Natural killer cell (primary cell): ENCODE measurements at regions not wholly inside any gene's neighbourhood (a gene's known extent, or its start where the extent isn't known, plus 50 kb on each side); places are given as distances from the start of the nearest gene placed in this dataset.

Experiments used
- ATAC-seq, 3 donors: fragments of 150-1000 bp in 2 of 3; fragments of 200-7000 bp in 1 of 3; cut with Tn5 transposase; 1 replicate in 1 of 3; 2 replicates in 2 of 3; pipeline ENCODE4 v1.10.0; 2021; ENCODE audit warnings: mild to moderate bottlenecking in 2 of 3, moderate library complexity in 2 of 3
- DNase-seq, 2 donors: peaks; one replicate each; pipeline versions ENCODE4 v3.0.0 to v3.0.0-alpha.2; 2013 to 2021; ENCODE audit warnings: mixed read lengths in 1 of 2
- H3K27ac ChIP-seq: one replicate; pipeline ENCODE4 v1.5.1; 2013; ENCODE audit warnings: mild to moderate bottlenecking, low read length
- H3K27me3 ChIP-seq: one replicate; pipeline ENCODE4 v1.6.1; 2013; ENCODE audit warnings: low read length; ENCODE audit not compliant: control insufficient read depth, insufficient read depth
- H3K36me3 ChIP-seq: one replicate; pipeline ENCODE4 v1.6.1; 2013; ENCODE audit warnings: low read length; ENCODE audit not compliant: control insufficient read depth, insufficient read depth
- H3K4me1 ChIP-seq: one replicate; pipeline ENCODE4 v1.6.1; 2013; ENCODE audit warnings: low read length; ENCODE audit not compliant: control insufficient read depth, insufficient read depth
- H3K4me3 ChIP-seq: one replicate; pipeline ENCODE4 v1.5.1; 2013; ENCODE audit warnings: low read length
- H3K9me3 ChIP-seq: one replicate; pipeline ENCODE4 v1.6.1; 2013; ENCODE audit warnings: low read length; ENCODE audit not compliant: control insufficient read depth, insufficient read depth
- H3K27ac Mint-ChIP-seq, 2 donors: one replicate each; pipeline ENCODE4 v1.8.0; 2022; ENCODE audit warnings: mild to moderate bottlenecking in 2 of 2, mixed read lengths in 2 of 2, moderate library complexity in 1 of 2
- H3K27me3 Mint-ChIP-seq, 2 donors: one replicate each; pipeline ENCODE4 v1.8.0; 2022; ENCODE audit warnings: low read depth in 2 of 2, mixed read lengths in 2 of 2
- H3K36me3 Mint-ChIP-seq: one replicate; pipeline ENCODE4 v1.8.0; 2022; ENCODE audit warnings: mixed read lengths
- H3K4me1 Mint-ChIP-seq, 2 donors: one replicate each; pipeline ENCODE4 v1.8.0; 2022; ENCODE audit warnings: mixed read lengths in 2 of 2
- H3K4me3 Mint-ChIP-seq: one replicate; pipeline ENCODE4 v1.8.0; 2022; ENCODE audit warnings: mild to moderate bottlenecking, moderate library complexity, mixed read lengths
- H3K9me3 Mint-ChIP-seq, 2 donors: one replicate each; pipeline ENCODE4 v1.8.0; 2022; ENCODE audit warnings: mixed read lengths in 2 of 2
- WGBS: methylation state at CpG from one replicate; pipeline ENCODE4 v1.1.7; 2013; ENCODE audit warnings: missing lambda C conversion rate; ENCODE audit not compliant: insufficient coverage; 5-methylcytosine and 5-hydroxymethylcytosine counted together
- intact Hi-C: fragments of 100-400 bp; cut with micrococcal nuclease; formaldehyde crosslinking; loops from one replicate; pipeline ENCODE4 v1.14.2; 2022
- TF ChIP-seq, protein P1 (sequence below): fragments of 200-600 bp; IDR thresholded peaks from one replicate; pipeline ENCODE4 v1.8.0; 2022; ENCODE audit warnings: antibody characterized with exemption

DNA sequence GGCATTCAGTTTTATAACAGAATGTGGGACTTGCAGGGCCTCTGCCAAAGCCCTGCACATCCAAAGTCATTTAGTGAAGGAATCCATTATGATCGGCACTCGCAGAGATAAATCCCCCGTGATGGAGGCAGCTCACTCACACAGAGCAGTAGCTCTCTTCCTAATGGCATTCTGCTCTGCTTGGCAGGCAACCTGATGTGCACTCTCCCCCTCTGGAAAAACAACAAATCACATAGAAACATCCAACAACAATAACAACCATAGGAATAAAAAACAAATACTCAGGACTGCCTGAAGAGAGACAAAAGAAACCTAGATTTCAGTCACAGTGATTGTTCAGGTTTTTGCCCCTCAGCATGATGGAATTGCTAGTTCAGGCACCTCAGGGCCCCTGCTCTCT lies 59.7 kb downstream of the NAA11 start:
- DNase-seq (no peak), ATAC-seq (no peak)
- no peaks in the 10 kb centered on the region for H3K36me3 Mint-ChIP-seq
- peaks cover 2% of the 10 kb centered on the region for H3K9me3 ChIP-seq
- H3K36me3 ChIP-seq = no peaks in the 10 kb centered on the region
- H3K4me1 ChIP-seq = no peaks in the 10 kb centered on the region
- TF ChIP-seq, protein P1, sequence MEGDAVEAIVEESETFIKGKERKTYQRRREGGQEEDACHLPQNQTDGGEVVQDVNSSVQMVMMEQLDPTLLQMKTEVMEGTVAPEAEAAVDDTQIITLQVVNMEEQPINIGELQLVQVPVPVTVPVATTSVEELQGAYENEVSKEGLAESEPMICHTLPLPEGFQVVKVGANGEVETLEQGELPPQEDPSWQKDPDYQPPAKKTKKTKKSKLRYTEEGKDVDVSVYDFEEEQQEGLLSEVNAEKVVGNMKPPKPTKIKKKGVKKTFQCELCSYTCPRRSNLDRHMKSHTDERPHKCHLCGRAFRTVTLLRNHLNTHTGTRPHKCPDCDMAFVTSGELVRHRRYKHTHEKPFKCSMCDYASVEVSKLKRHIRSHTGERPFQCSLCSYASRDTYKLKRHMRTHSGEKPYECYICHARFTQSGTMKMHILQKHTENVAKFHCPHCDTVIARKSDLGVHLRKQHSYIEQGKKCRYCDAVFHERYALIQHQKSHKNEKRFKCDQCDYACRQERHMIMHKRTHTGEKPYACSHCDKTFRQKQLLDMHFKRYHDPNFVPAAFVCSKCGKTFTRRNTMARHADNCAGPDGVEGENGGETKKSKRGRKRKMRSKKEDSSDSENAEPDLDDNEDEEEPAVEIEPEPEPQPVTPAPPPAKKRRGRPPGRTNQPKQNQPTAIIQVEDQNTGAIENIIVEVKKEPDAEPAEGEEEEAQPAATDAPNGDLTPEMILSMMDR = no peak
- no peaks in the 10 kb centered on the region for H3K27me3 ChIP-seq
- no peaks in the 10 kb centered on the region for H3K4me1 Mint-ChIP-seq
- H3K27ac Mint-ChIP-seq = no peak overlapping the region
- no peak overlapping the region for H3K4me3 Mint-ChIP-seq
- intact Hi-C loops = no loop called here
- WGBS = 97% methylated on average over 3 of the region's 3 CpGs
- H3K9me3 Mint-ChIP-seq = no peaks in the 10 kb centered on the region
- H3K27me3 Mint-ChIP-seq = no peaks in the 10 kb centered on the region
- no peak overlapping the region for H3K4me3 ChIP-seq
- no peak overlapping the region for H3K27ac ChIP-seq

DNA sequence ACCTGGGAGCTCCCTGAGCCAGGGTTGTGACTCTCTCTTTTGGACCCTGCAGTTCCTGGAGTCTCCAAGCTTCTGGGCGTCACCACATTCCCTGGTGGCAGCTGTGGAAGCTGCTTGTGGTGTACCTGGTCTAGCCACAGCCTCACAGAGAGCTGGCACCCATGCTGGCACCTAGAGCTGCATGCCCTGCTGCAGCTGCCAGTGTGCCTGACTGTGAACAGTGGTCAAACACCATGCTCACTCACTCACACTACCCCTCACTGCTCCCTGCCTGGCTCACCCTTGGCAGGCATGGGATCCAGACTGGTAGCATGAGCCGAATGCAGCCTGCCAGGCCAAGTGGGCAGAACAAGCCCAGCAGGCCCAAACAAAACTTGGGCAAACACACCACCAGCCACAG lies 66.6 kb downstream of the NAA11 start:
- Histone ChIP-seq H3K4me1 (no peaks in the 10 kb centered on the region), H3K27ac (no peak overlapping the region), H3K36me3 (no peaks in the 10 kb centered on the region), H3K27me3 (no peaks in the 10 kb centered on the region), H3K9me3 (peaks cover 17% of the 10 kb centered on the region), H3K4me3 (no peak overlapping the region)
- H3K27ac Mint-ChIP-seq = no peak overlapping the region
- ATAC-seq (no peak), DNase-seq (no peak)
- H3K4me1 Mint-ChIP-seq = no peaks in the 10 kb centered on the region
- H3K27me3 Mint-ChIP-seq = no peaks in the 10 kb centered on the region
- no peak overlapping the region for H3K4me3 Mint-ChIP-seq
- intact Hi-C loops = no loop called here
- 63% methylated on average over 2 of the region's 2 CpGs for WGBS
- H3K36me3 Mint-ChIP-seq = no peaks in the 10 kb centered on the region
- TF ChIP-seq, protein P1 = no peak
- peaks cover 0 to 2% of the 10 kb centered on the region in 2 donors for H3K9me3 Mint-ChIP-seq

DNA sequence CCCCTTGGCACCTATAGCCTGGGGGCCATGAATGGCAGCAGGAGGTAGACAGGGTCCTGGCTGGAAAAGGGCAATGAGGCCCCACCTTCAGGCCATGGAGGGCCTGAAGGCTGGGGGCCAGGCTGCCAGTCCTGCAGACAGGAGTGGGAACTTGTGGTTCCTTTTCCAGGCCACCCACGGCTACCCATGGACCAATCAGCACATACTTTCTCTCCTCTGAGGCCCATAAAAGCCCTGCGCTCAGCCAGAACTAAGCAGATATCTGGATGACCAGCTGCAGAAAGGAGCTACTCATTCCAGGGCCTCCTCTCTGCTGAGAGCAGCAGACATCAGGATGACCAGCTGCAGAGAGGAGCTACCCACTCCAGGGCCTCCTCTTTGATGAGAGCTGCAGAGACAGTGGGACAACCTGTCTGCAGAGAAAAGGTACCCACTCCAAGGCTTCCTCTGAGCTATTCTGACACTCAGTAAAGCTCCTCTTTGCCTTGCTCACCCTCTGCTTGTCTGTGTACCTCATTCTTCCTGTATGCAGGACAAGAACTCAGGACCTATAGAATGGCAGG lies 67.2 kb downstream of the NAA11 start:
- no peak overlapping the region for H3K27ac Mint-ChIP-seq
- H3K9me3 Mint-ChIP-seq = peaks cover 0 to 2% of the 10 kb centered on the region in 2 donors
- intact Hi-C loops = no loop called here
- DNase-seq (no peak), ATAC-seq (no peak)
- TF ChIP-seq, protein P1 = no peak
- H3K36me3 ChIP-seq = no peaks in the 10 kb centered on the region
- no peaks in the 10 kb centered on the region for H3K36me3 Mint-ChIP-seq
- no peaks in the 10 kb centered on the region for H3K4me1 Mint-ChIP-seq
- no peak overlapping the region for H3K4me3 Mint-ChIP-seq
- no peak overlapping the region for H3K4me3 ChIP-seq
- H3K4me1 ChIP-seq = no peaks in the 10 kb centered on the region
- peaks cover 17% of the 10 kb centered on the region for H3K9me3 ChIP-seq
- no peaks in the 10 kb centered on the region for H3K27me3 ChIP-seq
- H3K27me3 Mint-ChIP-seq = no peaks in the 10 kb centered on the region
- H3K27ac ChIP-seq = no peak overlapping the region
- WGBS = 92% methylated on average over 2 of the region's 2 CpGs

DNA sequence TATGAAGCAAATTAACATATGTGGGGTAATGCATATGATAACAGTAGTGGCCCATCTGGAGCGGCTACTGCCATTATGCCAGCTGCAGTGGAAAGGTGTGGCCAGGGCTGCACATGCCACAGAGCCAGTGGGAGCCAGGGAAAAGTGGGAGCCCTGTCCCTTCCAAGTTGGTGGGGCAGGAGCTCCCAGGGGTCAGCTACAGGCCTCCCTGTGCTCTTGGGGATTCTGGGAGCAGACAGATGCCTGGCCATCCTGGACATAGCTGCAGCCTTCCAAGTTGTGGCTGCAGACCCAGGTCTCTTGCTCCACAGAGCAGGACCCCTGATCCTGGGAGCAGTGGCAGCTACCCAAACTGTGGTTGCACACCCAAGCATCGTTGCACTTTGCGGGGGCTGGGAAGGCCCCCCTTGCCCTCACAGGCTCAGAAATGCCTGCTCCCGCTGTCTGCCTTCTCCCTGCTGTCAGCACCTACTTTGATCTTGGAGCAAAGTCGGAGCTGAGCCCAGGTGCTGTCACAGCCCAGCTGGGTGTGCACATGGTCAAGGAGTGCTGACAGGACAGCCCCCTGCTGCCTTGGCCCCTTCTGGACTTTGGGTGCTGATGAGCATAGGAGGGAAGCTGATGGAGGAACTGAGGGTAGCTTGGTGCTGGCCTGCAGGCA lies 67.8 kb downstream of the NAA11 start:
- TF ChIP-seq, protein P1 = no peak
- H3K27me3 ChIP-seq = no peaks in the 10 kb centered on the region
- H3K4me1 ChIP-seq = no peaks in the 10 kb centered on the region
- DNase-seq (no peak), ATAC-seq (no peak)
- no peak overlapping the region for H3K4me3 Mint-ChIP-seq
- H3K9me3 Mint-ChIP-seq = peaks cover 3 to 5% of the 10 kb centered on the region in 2 donors
- H3K27me3 Mint-ChIP-seq = no peaks in the 10 kb centered on the region
- H3K36me3 Mint-ChIP-seq = no peaks in the 10 kb centered on the region
- H3K27ac Mint-ChIP-seq = no peak overlapping the region
- H3K4me3 ChIP-seq = no peak overlapping the region
- H3K27ac ChIP-seq = no peak overlapping the region
- intact Hi-C loops = no loop called here
- H3K9me3 ChIP-seq = peaks cover 17% of the 10 kb centered on the region
- H3K4me1 Mint-ChIP-seq = no peaks in the 10 kb centered on the region
- H3K36me3 ChIP-seq = no peaks in the 10 kb centered on the region
- WGBS = 86% methylated on average over 5 of the region's 5 CpGs
